Non-pigmented ciliary epithelial cell (primary cell): ENCODE measurements at regions not wholly inside any gene's neighbourhood (a gene's known extent, or its start where the extent isn't known, plus 50 kb on each side); places are given as distances from the start of the nearest gene placed in this dataset.

ENCODE experiments used
- DNase-seq: peaks from one replicate; pipeline ENCODE4 v3.0.0-alpha.2; 2010; ENCODE audit warnings: low read depth

GRCh38 chr10:128373071-128373749 is 247.0 kb upstream of the MKI67 start:
- no peak for DNase-seq

DNA sequence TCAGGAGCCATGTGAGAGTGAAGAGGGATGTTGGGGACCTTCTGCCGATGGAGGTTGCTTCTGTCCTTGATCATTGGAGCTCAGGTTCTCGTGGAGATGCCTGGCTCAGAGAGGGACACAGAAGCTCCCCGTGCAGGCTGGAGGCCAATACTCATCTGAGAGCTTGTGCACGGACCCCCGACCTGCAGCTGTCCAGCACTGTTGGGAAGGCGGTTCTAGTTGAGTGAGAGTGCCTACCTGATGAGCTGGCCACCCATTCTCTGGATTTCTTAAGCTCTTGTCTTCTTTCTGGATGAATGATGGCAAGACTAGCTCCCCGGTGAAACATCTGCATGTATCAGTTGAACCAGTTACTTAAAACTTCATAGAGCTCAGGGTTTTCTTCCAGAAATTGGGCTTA is 247.6 kb upstream of the MKI67 start:
- no peak for DNase-seq

DNA sequence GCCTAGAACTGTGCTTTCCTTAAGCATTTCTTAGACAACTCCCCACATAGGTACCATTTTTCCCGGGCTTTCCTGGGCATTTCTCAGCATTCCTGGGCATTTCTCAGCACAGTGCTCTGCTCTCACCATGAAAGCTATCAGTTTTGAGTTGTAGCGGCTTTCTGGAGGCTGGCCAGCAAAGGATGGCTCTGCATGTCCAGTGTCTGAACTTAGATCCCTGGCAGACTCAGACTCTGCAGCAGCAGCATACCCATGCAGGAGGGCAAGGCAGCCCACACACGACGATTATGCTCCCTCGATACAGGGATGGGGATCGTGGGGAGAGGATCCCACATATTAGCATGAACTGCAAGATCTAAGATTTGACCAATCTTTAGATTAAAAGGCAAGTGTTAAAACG is 248.9 kb upstream of the MKI67 start:
- no peak for DNase-seq

GRCh38 chr10:128377364-128377987 is 251.3 kb upstream of the MKI67 start:
- no peak for DNase-seq

GRCh38 chr10:128377988-128378387 is 251.8 kb upstream of the MKI67 start:
- no peak for DNase-seq

GRCh38 chr10:128380946-128381345 is 254.7 kb upstream of the MKI67 start:
- no peak for DNase-seq

GRCh38 chr10:128382225-128382624 is 256.0 kb upstream of the MKI67 start:
- no peak for DNase-seq

DNA sequence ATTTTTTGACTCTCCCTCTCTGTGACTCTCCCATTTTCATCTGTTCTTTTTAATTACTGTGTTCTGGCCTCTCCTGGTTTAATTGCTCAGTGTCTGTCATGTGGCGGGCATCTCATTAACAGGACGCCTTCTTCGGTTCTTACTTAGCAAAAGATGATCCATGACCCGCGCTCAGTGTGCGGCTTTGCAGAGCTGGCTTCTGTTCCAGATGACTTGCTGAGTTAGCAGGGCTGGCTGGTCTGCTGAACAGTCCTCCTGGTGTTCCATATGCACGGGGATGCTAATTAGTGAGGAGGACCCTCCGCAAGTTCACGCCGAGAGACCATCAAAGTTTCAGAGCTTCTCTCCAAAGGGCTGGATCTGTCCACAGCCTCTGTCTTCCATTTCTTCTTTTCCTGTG is 258.6 kb upstream of the MKI67 start:
- no peak for DNase-seq

DNA sequence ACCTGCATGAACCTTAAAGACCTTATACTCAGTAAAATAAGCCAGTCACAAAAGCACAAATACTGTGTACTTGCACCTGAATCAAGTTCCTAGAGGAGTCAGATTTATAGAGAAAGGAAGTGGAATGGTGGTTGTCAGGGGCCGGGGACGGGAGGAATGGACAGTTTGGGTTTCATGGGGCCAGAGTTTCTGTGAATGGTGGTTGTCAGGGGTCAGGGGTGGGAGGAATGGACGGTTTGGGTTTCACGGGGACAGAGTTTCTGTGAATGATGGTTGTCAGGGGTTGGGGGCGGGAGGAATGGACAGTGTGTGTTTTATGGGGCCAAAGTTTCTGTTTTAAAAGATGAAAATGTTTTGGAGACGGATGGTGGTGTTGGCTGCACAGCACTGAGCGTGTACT is 260.0 kb upstream of the MKI67 start:
- DNase-seq: no peak

GRCh38 chr10:128386816-128387604 is 260.8 kb upstream of the MKI67 start:
- no peak for DNase-seq

GRCh38 chr10:128390596-128390995 is 264.4 kb upstream of the MKI67 start:
- DNase-seq: no peak

DNA sequence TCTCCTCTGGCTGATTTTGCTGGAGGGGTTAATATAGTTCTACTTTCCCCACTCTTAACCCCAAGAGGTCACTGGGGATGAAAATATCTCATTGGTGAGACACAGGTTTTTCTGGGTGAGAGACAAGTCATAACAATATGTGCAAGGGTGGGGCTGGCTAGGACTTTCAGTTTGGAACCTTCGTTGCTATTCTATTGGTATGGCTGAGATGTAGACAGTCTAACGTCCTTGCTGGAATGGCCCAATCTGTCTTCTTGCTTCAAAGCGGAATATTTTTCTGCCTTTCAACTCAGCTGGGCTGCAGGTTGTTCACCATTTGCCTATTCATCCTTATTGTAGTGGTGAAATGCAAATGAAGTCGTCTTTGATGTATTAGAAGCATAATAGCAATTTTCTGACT is 267.3 kb upstream of the MKI67 start:
- no peak for DNase-seq

- DNase-seq: no peak
Observed at GRCh38 chr10:128398118-128398517, 271.9 kb upstream of the MKI67 start.

DNA sequence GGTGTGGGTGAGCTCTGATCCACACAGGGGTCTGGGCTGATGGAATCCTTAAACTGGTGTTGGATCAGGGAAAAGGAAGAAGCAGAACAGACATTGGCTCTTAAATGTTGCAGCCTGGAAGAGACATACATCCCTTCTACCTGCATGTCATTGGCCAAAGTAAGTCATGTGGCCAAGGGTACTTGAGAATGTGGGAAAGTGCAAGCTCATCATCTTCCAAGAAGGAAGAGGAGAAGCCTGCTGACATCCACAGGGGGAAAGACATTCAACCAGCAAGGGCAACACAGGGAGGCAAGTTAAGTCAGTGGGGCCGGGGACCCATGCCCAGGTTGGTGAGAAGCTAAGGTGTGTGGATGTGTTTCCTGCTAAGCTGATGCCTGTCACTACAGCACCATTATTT is 272.8 kb upstream of the MKI67 start:
- no peak for DNase-seq

DNA sequence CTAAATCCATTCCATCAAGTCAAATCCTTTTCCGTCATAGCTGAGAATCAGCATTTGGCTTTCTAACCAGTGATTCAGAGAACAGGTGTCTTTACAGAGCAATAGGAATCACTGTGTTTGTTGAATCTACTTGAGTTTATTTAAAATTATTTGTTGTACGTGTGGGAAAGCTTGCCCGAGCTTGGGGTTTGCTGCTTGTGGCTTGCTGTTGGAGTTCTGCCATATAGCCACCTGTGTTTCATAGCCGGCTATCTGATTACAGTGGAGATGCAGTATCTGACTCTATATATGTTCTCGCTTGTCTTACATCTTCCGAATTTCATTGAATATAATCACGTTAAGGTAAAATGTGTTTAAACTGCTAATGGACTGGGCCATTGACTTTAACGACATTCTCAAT is 274.3 kb upstream of the MKI67 start:
- DNase-seq: no peak

DNA sequence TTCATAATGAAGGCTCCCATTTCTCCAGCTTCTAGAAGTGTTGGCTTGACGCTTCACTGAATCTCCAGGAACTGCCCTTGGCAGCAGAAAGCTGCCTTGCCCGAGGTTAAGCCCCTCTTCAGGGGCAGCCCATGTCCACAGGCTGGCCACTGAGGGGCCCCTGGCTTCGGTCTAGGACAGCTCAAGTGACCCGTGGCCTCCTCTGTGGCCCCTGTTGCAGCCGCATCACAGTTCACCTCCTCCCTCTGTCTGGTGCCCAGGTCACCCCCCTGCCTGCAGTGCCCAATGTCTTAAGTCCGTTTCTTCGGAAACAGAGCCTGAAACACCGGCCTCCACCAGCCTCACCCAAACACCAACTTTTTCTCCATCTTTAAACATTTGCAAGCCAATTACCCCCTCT is 279.2 kb upstream of the MKI67 start:
- DNase-seq: no peak

GRCh38 chr10:128411643-128412042 is 285.4 kb upstream of the MKI67 start:
- DNase-seq: no peak

GRCh38 chr10:128414568-128414967 is 288.3 kb upstream of the MKI67 start:
- DNase-seq: no peak

DNA sequence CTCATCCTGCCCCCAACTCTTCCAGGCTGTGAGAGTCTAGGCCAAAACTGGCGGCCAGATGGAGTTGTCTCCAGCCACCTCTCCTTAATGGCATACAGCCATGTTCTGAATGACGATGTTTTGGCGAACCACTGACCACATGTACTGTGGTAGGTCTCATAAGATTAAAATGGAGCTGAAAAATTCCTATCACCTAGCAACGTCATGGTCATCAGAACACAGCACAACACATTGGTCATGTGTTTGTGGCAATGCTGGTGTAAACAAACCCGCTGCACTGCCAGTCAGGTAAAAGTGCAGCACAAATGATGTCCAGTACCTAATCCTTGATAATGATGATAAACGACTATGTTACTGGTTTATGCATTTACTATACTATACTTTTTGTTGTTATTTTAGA is 290.0 kb upstream of the MKI67 start:
- no peak for DNase-seq

GRCh38 chr10:128417826-128418225 is 291.6 kb upstream of the MKI67 start:
- no peak for DNase-seq

- no peak for DNase-seq
Observed at GRCh38 chr10:128418819-128419218, 292.6 kb upstream of the MKI67 start.

DNA sequence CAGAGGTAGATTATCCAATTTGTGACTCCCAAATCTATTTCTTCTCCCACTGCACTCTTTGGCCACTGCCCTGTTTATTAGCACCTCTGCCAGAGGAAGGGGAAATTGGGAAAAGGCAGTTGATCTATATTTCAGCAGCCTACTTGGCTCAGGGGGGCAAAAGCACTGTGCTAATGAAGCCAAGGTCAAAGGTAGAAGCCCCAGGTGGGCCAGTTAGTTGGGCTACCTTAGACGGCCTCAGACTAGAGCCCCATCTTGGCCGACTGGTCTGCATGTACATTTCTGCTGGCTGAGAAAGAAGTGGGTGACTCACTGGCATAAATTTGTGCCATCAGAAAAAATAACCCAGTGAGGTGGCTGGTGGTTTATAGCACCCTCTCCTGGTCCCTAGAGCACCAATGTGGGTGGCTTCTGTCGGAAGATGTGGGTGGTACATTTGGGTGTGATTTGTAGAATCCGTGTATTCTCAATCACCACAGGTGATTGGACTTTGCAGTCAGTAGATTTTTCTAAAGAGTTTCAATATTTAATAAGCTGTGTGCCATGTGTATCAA is 293.3 kb upstream of the MKI67 start:
- DNase-seq: no peak

- DNase-seq: no peak
Observed at GRCh38 chr10:128420623-128421022, 294.4 kb upstream of the MKI67 start.
